ENCODE measurements at regions not wholly inside any gene's neighbourhood (a gene's known extent, or its start where the extent isn't known, plus 50 kb on each side); places are given as distances from the start of the nearest gene placed in this dataset.
"Not testable (repeated sequence)": the region's sequence is repeated elsewhere in the genome, so short reads cannot be mapped to it uniquely, and the experiment has no call there.

DNA sequence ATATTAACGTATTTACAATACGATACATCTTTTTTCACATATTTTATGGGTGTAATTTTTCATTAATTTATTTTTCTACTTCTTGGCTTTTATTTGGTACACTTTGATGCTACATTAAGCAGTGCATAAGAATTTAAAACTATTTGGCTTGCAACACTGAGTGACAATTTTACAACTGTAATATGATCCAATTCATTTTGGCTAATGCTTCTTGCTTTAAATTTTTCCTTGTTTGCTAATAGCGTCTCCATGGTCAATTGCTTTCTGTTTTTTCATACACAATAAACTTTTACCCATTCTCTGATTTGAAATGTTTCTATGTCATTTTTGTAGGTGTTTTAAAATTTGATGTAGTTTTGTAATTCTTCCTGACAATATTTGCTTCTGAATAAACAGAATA lies 773.2 kb downstream of the FAM181B start:
- intact Hi-C loops (cut with DNase I) = no loop called here
- ATAC-seq (no peak), DNase-seq (ENCODE audit: missing footprints) (no peak)

DNA sequence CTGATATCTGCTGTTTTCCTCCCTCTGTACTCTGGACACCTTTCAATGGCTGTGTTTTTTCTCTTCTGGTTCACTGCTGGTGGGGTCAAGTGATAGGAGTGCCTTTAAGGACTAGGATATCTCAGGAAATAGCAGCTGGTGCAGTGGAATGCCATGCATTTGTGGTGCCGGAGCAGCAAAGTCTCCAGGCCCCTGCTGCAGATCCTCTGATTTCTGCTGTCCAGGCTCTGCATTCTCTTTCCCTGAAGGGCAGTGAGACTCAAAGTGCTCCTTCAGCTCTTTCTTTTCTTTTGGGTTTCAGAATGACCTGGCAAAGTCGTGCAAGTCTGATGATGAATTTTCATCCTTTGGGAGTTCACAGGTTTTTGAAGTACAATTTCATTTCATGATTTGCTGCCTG lies 774.3 kb downstream of the FAM181B start:
- ATAC-seq = no peak
- no peak for DNase-seq (ENCODE audit: missing footprints)
- intact Hi-C loops (cut with DNase I) = no loop called here

DNA sequence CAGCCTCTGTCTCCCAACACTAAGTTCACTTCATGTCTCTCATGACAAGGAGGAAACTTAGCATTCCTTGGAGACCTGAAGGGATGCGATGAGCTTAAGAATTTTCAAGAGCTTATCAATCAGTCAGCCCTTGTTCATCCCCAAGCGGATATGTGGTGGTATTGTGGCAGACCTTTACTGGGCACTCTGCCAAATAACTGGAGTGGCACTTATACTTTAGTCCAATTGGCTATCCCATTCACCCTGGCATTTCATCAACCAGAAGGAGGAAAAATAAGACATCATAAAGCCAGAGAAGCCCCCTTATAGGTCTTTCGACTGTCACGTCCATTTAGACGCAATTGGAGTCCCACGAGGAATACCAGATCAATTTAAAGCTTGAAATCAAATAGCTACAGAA lies 779.4 kb downstream of the FAM181B start:
- ATAC-seq; DNase-seq (ENCODE audit: missing footprints); intact Hi-C loops (cut with DNase I): not testable (repeated sequence)

DNA sequence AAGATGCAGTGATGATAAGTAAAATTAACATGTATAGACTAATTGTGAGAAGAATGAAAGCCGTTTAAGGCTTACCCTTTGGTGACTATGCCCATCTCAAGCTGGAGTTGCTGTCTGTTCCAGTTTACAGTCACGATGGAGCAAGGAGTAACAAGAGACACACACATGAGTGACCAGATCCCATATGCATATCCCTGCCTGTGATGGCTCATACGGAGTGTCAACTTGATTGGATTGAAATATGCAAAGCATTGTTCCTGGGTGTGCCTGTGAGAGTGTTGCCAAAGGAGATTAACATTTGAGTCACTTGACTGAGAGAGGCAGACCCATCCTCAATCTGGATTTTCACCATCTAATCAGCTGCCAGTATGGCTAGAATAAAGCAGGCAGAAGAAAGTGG lies 786.8 kb downstream of the FAM181B start:
- no peak for ATAC-seq
- intact Hi-C loops (cut with DNase I) = no loop called here
- DNase-seq (ENCODE audit: missing footprints) = no peak

DNA sequence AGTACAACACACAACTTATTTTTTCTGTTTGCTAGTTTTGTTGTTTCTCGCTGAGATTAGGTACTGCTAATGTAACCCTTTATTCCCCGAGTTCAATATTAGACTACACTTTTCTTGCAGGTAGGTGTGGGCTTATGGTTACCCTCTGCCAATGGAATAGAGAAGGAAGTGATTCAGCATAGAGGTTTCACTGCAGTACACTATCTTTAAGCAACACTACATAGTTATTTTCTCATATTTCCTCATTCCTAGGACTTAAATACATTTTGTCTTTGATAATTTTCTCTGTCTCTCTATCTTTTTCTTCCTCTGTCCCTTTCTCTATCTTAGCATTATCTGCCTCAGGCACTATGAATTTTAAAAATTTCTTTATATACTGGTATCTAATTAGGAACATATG lies 791.0 kb downstream of the FAM181B start:
- ATAC-seq (no peak), DNase-seq (ENCODE audit: missing footprints) (no peak)
- intact Hi-C loops (cut with DNase I) = no loop called here

DNA sequence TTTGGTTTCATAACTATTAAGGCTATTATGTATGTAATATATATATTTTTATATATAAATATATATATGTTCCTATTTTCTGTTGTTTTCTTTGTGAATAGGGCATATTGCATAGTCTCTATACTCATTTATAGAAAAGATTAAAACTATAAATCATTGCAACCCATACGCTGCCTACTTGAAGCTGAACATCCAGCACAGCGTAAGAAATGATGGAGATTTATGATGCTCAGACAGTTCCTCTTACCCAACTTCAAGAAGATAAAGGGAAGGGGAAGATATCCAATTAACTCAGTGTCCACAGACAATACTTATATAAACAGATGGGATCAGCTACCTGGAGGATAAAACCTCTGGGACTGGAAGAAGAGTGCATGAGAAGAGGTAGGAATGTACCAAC lies 791.7 kb downstream of the FAM181B start:
- ATAC-seq = no peak
- intact Hi-C loops (cut with DNase I) = no loop called here
- no peak for DNase-seq (ENCODE audit: missing footprints)

DNA sequence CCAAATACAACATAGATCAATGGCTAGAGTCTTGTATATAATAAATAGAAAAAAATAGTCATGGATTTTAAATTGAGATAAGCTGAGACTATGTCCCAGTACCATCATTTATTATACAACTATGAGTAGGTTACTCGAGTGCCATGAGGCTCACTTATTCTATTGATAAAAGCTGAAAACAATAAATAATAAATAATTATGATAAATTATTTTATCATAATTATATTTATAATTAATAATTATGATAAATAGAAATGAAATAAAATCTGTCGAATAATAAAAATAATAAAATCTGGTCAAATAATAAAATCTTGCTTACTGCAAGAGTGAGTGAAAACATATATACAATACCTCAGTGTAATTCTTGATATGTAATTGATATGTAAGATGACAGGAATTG lies 801.4 kb downstream of the FAM181B start:
- ATAC-seq (no peak), DNase-seq (ENCODE audit: missing footprints) (no peak)
- intact Hi-C loops (cut with DNase I) = no loop called here

DNA sequence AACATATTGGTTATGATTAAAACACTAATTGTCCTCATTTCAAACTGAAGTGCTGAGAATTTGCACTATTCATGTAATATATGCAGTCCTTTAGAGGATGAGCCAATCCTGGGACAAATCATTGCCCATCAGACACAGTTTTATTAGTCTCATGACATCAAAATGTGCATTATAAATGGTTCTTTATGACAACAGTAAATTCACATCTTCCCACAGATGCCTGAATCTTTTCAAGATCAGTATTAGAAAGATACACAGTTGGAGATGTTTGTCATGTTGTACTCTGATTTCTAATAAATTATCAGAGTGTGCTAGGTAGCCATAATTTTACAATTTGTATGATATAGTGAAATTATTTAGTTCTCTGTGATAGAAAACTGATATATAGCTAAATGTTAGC lies 813.5 kb downstream of the FAM181B start:
- intact Hi-C loops (cut with DNase I) = no loop called here
- ATAC-seq (no peak), DNase-seq (ENCODE audit: missing footprints) (no peak)

DNA sequence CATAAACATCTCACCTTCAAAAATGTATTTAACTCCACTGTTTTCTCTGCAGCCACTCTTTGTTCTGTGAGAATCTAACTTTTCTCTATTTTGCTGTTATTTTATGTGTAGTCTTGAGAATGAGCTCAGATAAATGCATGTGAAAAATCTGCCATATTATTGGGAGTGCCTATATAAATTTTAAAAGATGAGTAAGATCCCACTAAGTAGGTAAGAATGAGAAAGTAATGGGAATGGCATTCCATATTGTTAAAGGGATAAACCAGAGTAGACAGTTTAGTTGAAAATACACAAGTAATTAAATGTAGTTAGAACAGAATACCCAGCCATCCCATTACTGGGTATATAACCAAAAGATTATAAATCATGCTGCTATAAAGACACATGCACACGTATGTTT lies 817.2 kb downstream of the FAM181B start:
- no peak for ATAC-seq
- intact Hi-C loops (cut with DNase I) = no loop called here

DNA sequence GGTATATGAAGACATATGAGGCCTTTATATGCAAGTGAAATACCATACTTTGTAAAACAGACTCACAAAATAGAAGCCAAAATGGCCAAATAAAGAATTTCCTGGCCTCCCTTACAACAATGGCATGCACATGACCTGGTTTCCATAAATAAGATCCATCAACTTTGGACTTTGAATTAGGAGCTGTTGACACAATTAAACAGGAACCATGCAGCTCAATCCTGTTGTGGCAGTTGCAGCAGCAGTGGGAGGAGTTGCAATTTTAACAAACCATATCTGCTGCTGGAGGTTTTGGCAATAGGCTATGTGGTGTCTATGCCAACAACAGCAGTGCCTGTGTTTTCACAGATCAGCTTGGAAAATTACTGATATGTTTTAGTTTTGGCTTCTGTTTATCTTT lies 818.6 kb downstream of the FAM181B start:
- ATAC-seq = no peak
- DNase-seq (ENCODE audit: missing footprints) = no peak
- intact Hi-C loops (cut with DNase I) = no loop called here

More for the DNA sequence above, 817.2 kb downstream of the FAM181B start:
- no peak for DNase-seq (ENCODE audit: missing footprints)

DNA sequence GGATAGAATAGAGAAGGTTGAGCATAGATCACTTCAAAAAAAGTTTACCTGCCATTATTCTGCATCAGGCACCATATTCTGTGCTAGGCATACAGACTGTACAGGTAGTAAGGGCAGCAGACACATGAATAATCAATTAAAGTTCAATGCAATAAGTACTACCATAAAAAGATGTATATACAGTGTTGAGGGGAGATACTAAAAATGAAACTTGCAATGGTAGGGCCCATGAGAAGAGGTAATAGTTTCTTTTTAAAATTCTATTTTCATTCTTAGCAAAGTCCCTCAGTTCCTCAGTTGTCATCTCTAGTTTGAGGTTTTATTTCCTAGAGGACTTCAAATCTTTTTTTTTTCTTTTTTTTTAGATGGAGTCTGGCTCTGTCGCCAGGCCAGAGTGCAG lies 819.9 kb downstream of the FAM181B start:
- ATAC-seq (no peak), DNase-seq (ENCODE audit: missing footprints) (no peak)
- intact Hi-C loops (cut with DNase I) = no loop called here

DNA sequence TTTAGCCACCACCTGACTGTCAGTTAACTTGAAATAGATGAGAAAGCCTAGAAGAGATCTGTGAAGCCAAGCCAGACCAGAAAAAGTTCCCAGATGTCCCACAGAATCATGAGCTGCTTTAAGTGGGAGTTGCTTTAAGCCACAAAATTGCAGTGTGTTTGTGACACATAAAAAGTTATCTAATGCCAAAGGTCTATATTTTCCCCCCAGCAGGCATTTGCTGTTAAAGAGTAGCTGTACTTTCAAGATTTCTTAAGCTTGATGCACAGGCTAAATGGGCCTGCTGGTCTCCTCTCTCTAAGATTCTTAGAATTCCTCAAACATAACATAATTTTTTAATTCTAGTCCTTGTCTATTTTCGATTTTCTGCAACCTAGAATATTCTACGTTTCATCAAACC lies 825.7 kb downstream of the FAM181B start:
- no peak for ATAC-seq
- intact Hi-C loops (cut with DNase I) = no loop called here
- no peak for DNase-seq (ENCODE audit: missing footprints)

DNA sequence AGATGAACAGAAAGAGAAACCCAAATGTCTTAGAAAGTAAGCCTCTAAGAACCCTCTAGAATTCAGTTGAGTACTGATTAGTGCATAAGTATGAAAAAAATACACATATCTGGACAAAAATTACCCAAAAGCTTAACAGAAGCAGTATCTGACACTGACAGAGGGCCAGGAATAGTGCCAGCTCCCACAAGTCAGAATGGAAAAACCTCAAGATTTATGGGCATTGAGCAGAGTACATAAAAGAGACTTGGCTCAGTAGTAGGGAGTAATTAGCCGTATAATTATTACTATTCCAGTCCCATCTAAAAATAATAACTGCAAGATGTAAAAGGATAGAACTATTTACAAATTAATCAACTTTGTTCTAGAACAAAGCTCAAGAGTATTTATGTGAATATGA lies 834.5 kb downstream of the FAM181B start:
- DNase-seq (ENCODE audit: missing footprints) (no peak), ATAC-seq (no peak)
- intact Hi-C loops (cut with DNase I) = no loop called here

DNA sequence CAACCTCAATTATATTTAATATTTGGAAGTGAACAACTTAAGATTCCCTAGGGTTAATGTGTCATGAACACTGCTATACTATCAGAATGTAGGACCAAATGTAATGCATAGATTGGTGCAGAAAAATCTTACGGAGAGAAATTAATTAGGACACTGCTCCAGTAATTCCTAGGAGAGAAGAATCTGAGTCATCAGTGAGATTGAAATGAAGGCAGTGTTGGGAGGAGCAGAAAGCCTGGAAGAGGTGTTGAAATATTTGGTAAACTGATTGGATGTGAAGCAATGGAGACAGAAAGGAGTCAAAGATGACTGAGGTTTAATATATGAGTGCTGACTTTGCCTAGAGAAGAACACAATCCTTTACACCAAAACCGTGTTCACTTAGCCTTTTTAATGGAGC lies 836.0 kb downstream of the FAM181B start:
- DNase-seq (ENCODE audit: missing footprints) (no peak), ATAC-seq (no peak)
- intact Hi-C loops (cut with DNase I) = no loop called here

DNA sequence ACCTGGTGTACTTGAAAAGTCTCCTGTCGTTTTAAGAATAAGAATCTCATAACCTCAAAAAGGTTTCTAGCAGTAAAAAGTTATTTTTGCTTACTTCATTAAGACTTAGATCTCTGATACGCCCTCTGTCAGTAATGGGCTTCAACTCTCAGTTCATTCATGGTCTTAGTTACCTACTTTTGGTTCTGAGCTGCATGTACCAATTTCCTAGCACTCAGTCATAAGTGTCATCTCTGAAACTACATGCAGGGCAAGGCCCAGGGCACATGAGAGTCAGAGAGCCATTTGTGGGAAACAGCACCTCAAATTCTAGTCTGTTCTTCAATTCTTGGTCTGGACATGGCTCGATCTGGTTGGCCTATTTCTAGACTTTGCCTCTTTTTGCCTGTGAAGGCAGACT lies 838.4 kb downstream of the FAM181B start:
- ATAC-seq (no peak), DNase-seq (ENCODE audit: missing footprints) (no peak)
- intact Hi-C loops (cut with DNase I) = no loop called here

DNA sequence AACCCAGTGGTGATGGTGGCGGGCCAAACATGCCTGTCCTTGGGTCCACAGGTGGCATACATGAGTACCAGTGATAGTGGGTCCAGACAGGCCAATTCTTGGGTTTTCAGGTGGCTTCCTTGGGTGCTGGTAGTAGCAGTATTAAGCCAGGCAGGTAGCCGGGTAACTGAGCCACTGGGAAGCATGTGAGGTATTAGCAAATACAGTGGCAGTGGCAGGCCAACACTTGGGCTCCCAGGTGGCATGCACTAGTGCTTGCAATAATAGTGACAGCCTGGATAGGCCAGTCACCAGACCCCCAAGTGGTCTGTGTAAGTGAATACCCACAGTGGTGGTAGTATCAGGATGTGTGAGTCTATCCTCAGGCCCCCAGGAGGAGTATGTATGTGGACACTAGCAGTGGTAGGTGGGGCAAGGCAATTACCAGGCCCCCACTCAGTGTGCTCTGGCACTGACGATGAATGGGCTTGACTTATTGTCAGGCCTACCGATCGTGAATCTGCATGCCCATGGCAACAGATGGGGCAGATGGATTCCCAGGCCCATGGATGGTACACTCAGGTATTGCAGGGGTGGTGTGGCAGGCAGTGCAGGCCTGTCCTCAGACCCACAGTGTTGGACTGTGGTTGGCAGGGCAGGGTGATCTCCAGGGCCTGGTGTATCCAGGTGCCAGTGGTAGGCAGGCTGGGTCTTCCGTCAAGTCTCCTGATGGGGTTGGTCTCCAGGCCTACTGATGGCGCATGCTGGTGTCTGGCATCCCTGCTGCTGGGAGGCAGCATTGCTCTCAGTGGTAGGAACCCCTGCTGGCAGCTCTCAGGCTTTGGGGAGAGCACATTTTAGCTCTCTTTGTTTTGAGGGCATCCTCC lies 840.7 kb downstream of the FAM181B start:
- ATAC-seq (no peak), DNase-seq (ENCODE audit: missing footprints) (no peak)
- intact Hi-C loops (cut with DNase I) = no loop called here

DNA sequence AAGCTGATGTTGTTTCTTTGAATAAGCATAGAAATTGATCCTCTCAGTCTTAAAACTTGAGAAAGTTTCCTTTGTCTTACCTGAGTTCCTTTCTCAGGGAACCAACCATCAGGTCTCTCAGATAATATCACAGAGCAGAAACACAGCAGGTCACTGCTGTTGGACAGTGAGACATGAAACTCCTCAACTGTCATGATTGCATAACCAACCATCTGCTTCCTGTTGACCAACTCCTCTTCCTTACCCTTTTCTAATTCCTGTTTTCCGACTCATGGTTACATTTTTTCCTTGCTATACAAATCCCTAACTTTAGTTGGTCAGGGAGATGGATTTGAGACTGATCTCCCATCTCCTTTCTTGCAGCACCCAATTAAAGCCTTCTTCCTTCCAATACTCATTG lies 845.3 kb downstream of the FAM181B start:
- ATAC-seq = no peak
- intact Hi-C loops (cut with DNase I) = no loop called here
- no peak for DNase-seq (ENCODE audit: missing footprints)

DNA sequence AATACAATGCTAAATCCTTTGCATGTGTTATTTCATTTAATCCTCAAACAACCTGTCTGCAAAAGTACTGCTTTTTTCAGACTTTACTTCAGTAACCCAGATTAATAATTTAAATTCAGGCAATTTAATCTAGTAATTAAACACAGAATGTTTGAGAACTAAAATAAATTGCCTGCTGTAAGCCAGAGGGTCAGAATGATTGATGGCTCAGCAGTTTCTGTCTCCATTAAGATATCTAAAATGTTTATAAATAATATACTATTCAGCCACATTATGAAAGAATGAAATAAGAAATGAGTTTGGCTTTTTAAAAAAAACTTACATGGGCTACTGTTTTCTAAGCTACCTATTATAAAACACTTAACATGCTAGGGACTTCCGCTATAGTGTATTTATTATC lies 846.0 kb downstream of the FAM181B start:
- intact Hi-C loops (cut with DNase I) = no loop called here
- no peak for DNase-seq (ENCODE audit: missing footprints)
- no peak for ATAC-seq

DNA sequence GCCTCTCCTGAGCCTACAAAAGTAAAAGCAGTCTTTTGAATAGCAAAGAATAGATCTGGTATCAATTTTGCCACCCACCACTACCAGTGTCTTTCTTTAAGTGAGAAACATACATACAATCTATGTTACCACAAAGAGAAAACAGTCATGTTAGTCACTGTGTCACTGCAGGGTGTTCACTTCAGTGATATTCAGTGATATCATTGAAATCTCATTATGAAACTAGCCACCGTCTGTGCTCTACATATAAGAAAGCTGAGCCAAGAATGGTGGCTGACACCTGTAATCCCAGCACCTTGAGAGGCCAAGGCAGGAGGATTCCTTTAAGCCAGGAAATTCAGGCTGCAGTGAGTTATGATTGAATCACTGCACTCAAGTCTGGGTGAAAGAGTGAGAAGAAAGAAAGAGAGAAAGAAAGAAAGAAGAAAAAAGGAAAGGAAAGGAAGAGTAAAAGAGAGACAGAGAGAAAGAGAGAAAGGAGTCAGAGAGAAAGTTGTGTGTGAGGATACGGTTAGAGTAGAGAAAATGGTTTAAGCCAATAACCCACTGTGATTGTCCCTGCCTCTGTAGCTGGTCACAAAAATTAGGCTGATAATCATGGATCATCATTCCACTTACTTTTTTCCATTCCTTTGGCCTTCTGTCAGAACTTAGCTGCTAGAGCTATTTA lies 847.1 kb downstream of the FAM181B start:
- no peak for DNase-seq (ENCODE audit: missing footprints)
- intact Hi-C loops (cut with DNase I) = no loop called here
- no peak for ATAC-seq

DNA sequence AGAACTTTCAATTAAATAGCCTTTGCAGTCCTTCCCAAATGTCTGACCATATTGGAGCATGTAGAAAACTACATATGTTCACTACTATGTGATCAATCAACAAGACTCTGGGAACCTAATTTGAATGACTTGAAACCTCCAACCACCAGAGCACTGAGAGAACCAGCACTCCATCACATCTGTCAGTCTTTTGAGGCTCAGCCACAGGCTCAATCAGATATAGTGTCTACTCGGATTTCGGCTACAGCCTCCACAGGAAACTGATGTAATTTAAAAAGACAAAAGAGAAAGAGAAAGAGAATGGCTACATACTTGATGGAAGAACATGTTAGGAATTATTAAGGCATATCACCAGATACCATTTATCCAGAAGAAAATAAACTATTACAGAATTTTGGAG lies 859.0 kb downstream of the FAM181B start:
- intact Hi-C loops (cut with DNase I) = no loop called here
- no peak for DNase-seq (ENCODE audit: missing footprints)
- no peak for ATAC-seq

DNA sequence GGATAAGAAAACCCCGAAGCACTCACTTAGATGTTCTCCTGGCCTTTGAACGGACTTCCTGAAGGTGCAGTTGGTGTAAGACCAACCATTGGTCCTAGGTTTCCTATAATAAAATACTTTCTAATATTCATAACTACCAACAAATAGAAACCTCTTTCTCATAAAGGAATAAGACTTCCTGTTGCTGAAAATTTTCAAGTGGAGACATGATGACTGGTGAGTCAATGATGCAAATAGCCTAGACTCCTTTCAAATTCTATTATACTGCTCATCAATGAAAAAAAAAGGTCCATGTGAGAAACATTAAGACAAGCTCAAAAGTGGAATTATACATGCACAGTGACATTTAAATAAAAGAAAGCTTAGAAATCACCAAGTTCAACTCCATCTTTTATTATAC lies 862.8 kb downstream of the FAM181B start:
- DNase-seq (ENCODE audit: missing footprints) (no peak), ATAC-seq (no peak)
- intact Hi-C loops (cut with DNase I) = no loop called here
